Stimulated activated CD8-positive, alpha-beta memory T cell treated with anti-CD3 and anti-CD28 coated beads, Interleukin-7, amount 100 ng/mL, for 24 hours (primary cell): ENCODE measurements at regions not wholly inside any gene's neighbourhood (a gene's known extent, or its start where the extent isn't known, plus 50 kb on each side); places are given as distances from the start of the nearest gene placed in this dataset.

ENCODE experiments used
- DNase-seq: peaks from one replicate; pipeline ENCODE4 v3.0.0-alpha.2; 2020; ENCODE audit warnings: low read depth

- no peak for DNase-seq
These were observed 170.4 kb downstream of the RSL24D1 start for GRCh38 chr15:55026381-55026780.

- DNase-seq: no peak
These were observed 179.1 kb downstream of the RSL24D1 start for GRCh38 chr15:55017635-55018034.

GRCh38 chr15:55016225-55016624 is 180.5 kb downstream of the RSL24D1 start:
- no peak for DNase-seq

GRCh38 chr15:55015093-55015445 is 181.7 kb downstream of the RSL24D1 start:
- DNase-seq: no peak

- no peak for DNase-seq
These were observed 182.2 kb downstream of the RSL24D1 start for GRCh38 chr15:55014391-55015092.

GRCh38 chr15:55008421-55008820 is 188.3 kb downstream of the RSL24D1 start:
- no peak for DNase-seq

- no peak for DNase-seq
These were observed 189.2 kb downstream of the RSL24D1 start for GRCh38 chr15:55007561-55007960.

GRCh38 chr15:55005679-55006078 is 191.1 kb downstream of the RSL24D1 start:
- DNase-seq: no peak

- DNase-seq: no peak
These were observed 192.5 kb downstream of the RSL24D1 start for GRCh38 chr15:55003965-55004873.

- DNase-seq: no peak
These were observed 198.1 kb downstream of the RSL24D1 start for GRCh38 chr15:54998661-54999060.

- DNase-seq: no peak
These were observed 205.9 kb downstream of the RSL24D1 start for GRCh38 chr15:54990793-54991192.

GRCh38 chr15:54987881-54988280 is 208.9 kb downstream of the RSL24D1 start:
- no peak for DNase-seq

GRCh38 chr15:54979964-54980363 is 216.8 kb downstream of the RSL24D1 start:
- DNase-seq: no peak

GRCh38 chr15:54962637-54963036 is 234.1 kb downstream of the RSL24D1 start:
- DNase-seq: no peak

GRCh38 chr15:54960266-54960665 is 236.5 kb downstream of the RSL24D1 start:
- no peak for DNase-seq

- DNase-seq: no peak
These were observed 255.3 kb downstream of the RSL24D1 start for GRCh38 chr15:54941417-54941816.

- no peak for DNase-seq
These were observed 279.4 kb downstream of the RSL24D1 start for GRCh38 chr15:54917312-54917711.

- no peak for DNase-seq
These were observed 281.4 kb downstream of the RSL24D1 start for GRCh38 chr15:54915380-54915779.

GRCh38 chr15:54884312-54884711 is 312.4 kb downstream of the RSL24D1 start:
- no peak for DNase-seq

- DNase-seq: no peak
These were observed 336.8 kb downstream of the RSL24D1 start for GRCh38 chr15:54859982-54860381.

- DNase-seq: no peak
These were observed 342.1 kb downstream of the RSL24D1 start for GRCh38 chr15:54854667-54855066.

GRCh38 chr15:54850101-54850500 is 346.6 kb downstream of the RSL24D1 start:
- no peak for DNase-seq

GRCh38 chr15:54843006-54843405 is 353.7 kb downstream of the RSL24D1 start:
- no peak for DNase-seq
